Lower leg skin (tissue), 4 donors: ENCODE measurements at regions not wholly inside any gene's neighbourhood (a gene's known extent, or its start where the extent isn't known, plus 50 kb on each side); places are given as distances from the start of the nearest gene placed in this dataset.
A peak's percentile ranks its signal among the peaks of the same experiment; 100 is the strongest.

ENCODE experiments used
- DNase-seq, 2 donors: peaks; one replicate each; pipeline ENCODE4 v3.0.0-alpha.2; 2019; ENCODE audit warnings: low spot score in 2 of 2
- H3K4me3 ChIP-seq: fragments of 200-600 bp; sonication (generic); 2 replicates; pipeline ENCODE4 v1.5.1; 2017; ENCODE audit warnings: mild to moderate bottlenecking, low read depth; ENCODE audit not compliant: poor library complexity, severe bottlenecking
- CTCF ChIP-seq, 3 donors: fragments of 450-650 bp; IDR thresholded peaks; one replicate each; pipeline ENCODE4 v1.5.1; 2016; ENCODE audit warnings: antibody characterized with exemption in 3 of 3, mild to moderate bottlenecking in 3 of 3, moderate library complexity in 2 of 3
- POLR2A ChIP-seq, 2 donors: fragments of 450-650 bp; IDR thresholded peaks; one replicate each; pipeline ENCODE4 v1.6.1; 2016 to 2017; ENCODE audit warnings: antibody characterized with exemption in 2 of 2, mild to moderate bottlenecking in 1 of 2, moderate library complexity in 1 of 2
- WGBS, 2 donors: methylation state at CpG; one replicate each; pipeline ENCODE4 v1.1.5; 2018; 5-methylcytosine and 5-hydroxymethylcytosine counted together
- intact Hi-C: fragments of 100-400 bp; cut with DNase I; formaldehyde crosslinking; loops from one replicate; pipeline ENCODE4 v1.15.0; 2023; ENCODE audit warnings: low total_unique reads

GRCh38 chr19:29273000-29273640 is 60.2 kb upstream of the UQCRFS1 start:
- WGBS, 2 donors = 78 to 83% methylated on average over 8 of the region's 8 CpGs
- no peak overlapping the region for H3K4me3 ChIP-seq
- peak in 1 of 2 donors; percentile 23 for DNase-seq
- no peak for TF ChIP-seq POLR2A (IDR thresholded peaks at IDR 0.05)
- no peak for TF ChIP-seq CTCF (IDR thresholded peaks at IDR 0.05)
- intact Hi-C loops = no loop called here

DNA sequence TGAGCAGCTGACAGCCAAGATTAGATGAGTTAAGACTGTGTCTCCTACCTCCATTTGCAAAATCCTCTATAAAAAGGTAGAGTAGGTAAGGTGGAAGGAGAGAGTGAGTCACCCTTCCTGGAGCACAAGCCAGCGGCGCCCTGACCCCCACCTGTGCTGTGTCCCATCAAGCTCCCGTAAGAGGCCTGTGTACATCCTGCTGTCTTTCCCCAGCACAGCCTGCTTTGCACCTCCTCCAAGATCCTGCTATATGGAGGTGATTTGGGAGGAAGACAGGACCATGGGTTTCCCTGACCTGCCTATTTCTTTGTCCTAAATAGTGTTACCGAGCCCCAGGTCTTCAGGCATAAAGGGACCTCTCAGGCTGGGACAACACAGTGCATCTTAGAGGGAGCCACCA is 62.3 kb upstream of the UQCRFS1 start:
- DNase-seq = peak in 1 of 2 donors; percentile 39
- intact Hi-C loops = no loop called here
- WGBS, 2 donors = 89 to 93% methylated on average over 4 of the region's 4 CpGs
- H3K4me3 ChIP-seq = no peak overlapping the region
- TF ChIP-seq POLR2A (IDR thresholded peaks at IDR 0.05) = no peak
- TF ChIP-seq CTCF (IDR thresholded peaks at IDR 0.05) = no peak

- no peak for TF ChIP-seq POLR2A (IDR thresholded peaks at IDR 0.05)
- no peak for TF ChIP-seq CTCF (IDR thresholded peaks at IDR 0.05)
- peak in 1 of 2 donors; percentile 76 for DNase-seq
- no peak overlapping the region for H3K4me3 ChIP-seq
- intact Hi-C loops = no loop called here
- 17 to 24% methylated on average over 7 of the region's 7 CpGs for WGBS, 2 donors
These were observed 64.2 kb upstream of the UQCRFS1 start for GRCh38 chr19:29277102-29277501.

DNA sequence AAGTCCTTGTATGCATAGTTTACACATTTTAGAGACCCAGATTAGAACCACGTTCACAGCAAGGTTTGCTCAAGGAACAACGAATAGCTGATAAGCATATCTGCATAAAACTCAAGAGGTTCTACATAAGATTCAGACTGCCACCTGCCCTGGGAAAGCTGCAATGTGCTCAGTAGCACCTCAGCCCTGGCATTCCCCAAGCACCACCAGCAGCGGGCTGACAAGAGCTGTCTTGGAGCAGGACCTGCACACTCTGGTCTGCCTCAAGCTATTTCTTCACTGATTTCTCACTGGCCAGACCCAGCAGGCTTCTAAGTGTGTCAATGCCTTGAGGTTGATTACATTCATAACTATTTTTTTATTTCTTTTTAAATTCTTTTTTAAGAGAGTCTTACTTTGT is 65.8 kb upstream of the UQCRFS1 start:
- no peak overlapping the region for H3K4me3 ChIP-seq
- intact Hi-C loops = no loop called here
- no peak for DNase-seq
- 43 to 57% methylated on average over 3 of the region's 3 CpGs for WGBS, 2 donors
- TF ChIP-seq POLR2A (IDR thresholded peaks at IDR 0.05) (no peak), CTCF (IDR thresholded peaks at IDR 0.05) (no peak)

DNA sequence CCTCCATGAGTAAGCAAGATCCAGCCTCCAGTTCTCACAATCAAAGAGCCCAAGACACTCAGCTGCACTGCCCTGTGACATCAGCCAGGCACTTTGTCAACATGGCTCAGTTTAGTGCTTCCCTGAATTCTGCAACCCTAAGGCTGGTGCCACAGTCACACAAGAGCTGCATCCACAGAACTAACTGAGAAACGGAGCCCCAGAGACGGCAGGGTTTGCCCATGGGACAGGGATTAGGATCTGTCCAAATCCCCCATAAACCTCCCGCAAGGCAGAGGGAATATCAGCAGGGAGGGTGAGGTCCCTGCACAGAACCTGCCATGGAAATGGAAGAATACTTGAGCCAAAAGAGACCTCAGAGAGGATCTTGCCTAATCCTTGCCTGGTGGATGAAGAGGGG is 70.4 kb upstream of the UQCRFS1 start:
- WGBS, 2 donors = 46 to 69% methylated on average over 3 of the region's 3 CpGs

More for the DNA sequence above, 70.4 kb upstream of the UQCRFS1 start:
- DNase-seq = peak in 1 of 2 donors; percentile 59
- no peak overlapping the region for H3K4me3 ChIP-seq
- TF ChIP-seq CTCF (IDR thresholded peaks at IDR 0.05) (no peak), POLR2A (IDR thresholded peaks at IDR 0.05) (no peak)
- intact Hi-C loops = no loop called here
